Effector CD8-positive, alpha-beta T cell (primary cell): ENCODE measurements at regions not wholly inside any gene's neighbourhood (a gene's known extent, or its start where the extent isn't known, plus 50 kb on each side); places are given as distances from the start of the nearest gene placed in this dataset.

ENCODE experiments used
- DNase-seq: peaks from one replicate; lab custom pipeline; 2025; lab: John Stamatoyannopoulos, UW

GRCh38 chr22:26893173-26894110, 236.1 kb downstream of the MIAT start:
- no peak for DNase-seq

- DNase-seq: no peak
Observed at GRCh38 chr22:26894362-26894761, 237.0 kb downstream of the MIAT start.

DNA sequence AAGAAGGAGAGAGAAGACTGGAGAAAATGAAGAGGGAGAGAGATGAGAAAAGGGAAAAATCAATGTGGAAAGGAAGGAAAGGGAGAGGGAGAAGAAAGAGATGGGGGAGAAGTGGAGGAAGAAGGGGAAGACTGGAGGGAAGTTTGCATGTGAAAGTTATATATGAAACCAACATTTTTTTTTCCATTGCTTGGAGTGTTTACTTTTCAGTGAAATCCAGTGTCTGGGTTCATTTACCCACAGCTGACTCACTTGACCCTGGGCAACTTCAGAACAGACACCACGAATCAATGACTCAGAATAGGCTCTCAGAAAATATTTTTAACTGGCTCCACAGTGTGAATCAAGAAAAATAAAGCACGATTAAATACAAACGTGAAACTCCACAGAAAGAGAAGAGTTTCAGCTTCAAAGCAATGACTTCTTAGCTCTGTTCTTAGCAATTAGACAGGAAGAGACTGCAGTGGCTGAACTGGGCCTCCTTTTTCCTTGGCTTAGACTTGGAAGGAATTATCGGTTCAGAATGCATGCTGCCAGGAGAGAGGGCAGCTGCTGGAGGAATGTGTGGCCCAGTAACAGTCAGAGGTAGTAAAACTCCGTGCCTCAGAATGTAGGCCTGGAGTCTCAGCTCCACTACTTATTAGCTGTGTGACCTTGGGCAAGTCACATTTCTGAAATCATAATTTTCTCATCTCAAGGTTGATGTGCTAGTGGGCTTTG, 237.5 kb downstream of the MIAT start:
- no peak for DNase-seq

DNA sequence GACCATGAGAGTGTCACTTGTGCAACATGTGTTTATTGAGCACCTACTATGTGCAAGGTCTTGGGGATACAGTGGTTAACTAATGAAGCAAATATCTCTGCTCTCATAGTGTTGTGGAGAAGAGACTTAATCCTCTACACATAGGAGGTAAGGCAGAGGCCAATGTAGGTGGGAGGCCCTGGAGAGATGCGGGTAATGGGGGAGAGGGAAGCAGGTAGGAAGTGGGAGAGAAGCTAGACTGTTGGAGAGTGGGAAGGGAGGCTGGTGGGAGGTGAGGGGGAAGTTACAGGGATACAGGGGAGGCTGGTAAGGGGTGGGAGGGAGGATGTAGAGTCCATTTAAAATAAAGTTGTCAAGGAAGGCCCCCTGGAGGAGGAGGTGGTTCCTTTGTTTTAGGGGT, 240.0 kb downstream of the MIAT start:
- DNase-seq: no peak

DNA sequence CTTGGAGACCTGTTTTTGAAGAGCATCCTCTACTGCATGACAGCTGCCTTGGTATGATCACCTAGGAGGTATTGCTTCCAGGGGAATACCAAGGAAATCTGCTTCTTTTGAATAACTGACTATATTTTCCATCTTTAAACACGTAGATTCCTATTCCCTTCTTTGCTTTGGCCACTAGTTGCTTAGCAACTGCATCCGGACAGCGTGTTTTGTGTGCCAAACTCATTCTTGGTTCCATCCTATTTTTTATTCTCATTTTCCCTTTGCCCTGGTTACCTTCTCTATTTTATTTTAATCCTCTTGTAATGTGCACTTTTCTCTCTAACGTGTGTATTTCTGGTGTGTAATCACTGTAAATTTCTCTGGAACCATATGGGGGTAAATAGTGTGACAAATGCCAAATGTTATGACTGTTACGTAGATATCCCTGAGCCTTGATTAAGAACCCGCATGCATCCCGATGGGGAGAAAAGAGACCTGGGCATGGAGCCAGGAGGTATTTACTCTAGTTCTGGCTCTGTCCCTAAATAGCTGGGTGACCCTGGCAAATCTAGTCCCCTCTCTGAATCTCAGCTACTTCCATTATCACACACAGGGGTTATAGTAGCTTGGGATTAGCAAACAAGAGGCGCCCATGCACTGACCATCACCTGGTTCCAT, 241.7 kb downstream of the MIAT start:
- DNase-seq: no peak

DNA sequence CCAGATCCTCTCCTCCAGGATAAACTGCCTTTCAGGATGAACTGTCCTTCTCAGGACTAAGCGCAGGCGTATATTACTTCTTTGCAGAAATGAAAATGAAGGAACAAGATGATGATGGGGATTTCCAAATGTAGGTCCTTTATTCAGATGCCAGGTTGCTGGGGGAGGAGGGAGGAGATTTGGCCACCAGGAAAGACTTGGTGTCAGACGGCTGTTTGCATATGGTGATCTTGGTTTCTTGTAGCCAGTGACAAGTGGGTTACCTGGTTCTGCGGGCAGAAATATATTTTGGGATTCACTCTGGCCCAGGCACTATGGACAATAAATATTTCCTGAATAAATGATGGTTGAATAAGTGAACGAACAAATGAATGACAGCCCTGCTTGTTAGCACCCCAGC, 243.4 kb downstream of the MIAT start:
- DNase-seq: no peak

DNA sequence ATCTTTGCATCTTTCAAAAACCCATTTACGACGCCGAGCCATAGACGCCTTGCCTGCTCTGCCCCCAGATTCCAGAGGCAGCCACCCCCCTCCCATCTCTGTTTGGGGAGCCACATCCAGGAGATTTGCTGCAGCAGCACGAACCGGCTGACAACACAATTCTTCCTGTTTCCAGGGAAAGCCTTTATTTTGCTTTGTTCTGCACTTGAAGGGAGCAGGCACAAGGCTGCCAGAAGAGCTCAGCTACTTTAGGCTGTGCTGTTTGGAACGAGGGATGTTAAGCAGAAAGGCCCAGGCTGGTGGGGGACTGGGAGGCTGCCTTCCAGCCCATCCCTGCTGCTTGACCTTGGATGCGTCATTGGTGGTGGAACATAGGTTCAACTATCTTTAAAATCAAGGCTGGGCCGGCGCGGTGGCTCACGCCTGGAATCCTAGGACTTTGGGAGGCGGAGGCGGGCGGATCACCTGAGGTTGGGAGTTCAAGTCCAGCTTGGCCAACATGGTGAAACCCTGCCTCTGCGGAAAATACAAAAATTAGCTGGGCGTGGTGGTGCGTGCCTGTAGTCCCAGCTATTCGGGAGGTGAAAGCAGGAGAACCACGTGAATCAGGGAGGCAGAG, 243.9 kb downstream of the MIAT start:
- no peak for DNase-seq

- no peak for DNase-seq
Observed at GRCh38 chr22:26902401-26903029, 245.1 kb downstream of the MIAT start.

- DNase-seq: no peak
Observed at GRCh38 chr22:26903030-26903856, 245.9 kb downstream of the MIAT start.

DNA sequence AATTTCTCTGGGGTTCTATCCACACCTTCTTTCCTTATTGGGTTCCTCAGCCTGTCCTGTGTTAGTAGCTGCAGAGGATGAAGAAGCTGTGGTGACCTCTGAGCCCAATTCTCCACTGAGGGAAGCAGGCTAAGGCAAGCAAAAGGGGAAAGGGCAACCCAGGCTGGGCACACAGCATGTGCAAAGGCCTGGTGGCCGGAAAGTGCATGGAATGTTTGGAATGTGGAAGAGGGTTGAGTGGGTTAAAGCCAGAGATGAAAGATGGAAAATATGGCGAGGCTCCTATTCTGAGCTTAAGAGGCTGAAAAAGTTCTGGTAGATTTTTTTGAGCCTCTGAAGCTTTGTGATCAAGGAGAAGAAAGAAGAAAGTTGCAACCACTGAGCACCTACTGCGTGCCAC, 247.1 kb downstream of the MIAT start:
- no peak for DNase-seq

GRCh38 chr22:26905076-26905475, 247.7 kb downstream of the MIAT start:
- no peak for DNase-seq

GRCh38 chr22:26905640-26906039, 248.3 kb downstream of the MIAT start:
- no peak for DNase-seq

GRCh38 chr22:26906464-26906863, 249.1 kb downstream of the MIAT start:
- no peak for DNase-seq

DNA sequence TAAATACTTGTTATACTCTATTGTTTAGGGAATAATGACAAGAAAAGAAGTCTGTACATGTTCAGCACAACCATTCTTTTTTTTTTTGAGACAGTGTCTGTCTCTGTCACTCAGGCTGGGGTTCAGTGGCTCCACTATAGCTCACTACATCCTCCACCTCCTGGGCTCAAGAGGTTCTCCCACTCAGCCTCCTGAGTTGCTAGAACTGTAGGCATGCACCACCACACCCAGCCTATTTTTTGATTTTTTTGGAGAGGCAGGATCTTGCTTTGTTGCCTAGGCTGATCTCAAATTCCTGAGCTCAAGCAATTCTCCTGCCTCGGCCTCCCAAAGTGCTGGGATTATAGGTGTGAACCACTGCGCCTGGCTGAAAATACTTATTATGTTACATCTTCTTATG, 250.0 kb downstream of the MIAT start:
- DNase-seq: no peak

DNA sequence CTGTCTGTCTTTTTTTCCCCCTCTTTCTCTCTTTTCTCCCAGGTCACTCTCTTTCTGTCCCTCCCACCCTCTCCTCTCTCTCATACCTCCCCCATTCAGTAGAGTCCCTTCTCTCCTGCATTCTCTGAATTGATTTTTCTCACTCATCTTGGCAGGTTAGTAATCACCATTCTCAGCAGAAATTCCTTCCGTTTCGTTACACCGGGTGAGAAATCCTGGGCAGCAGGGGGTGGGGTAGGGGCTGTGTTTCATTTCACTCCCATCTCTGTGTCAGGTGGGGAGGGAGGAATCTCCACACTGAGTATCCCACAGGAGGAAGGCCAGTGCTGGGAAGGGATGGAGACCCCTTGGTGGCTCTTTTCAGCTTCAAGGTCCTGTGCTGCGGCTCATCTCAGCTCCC, 253.5 kb downstream of the MIAT start:
- no peak for DNase-seq

- no peak for DNase-seq
Observed at GRCh38 chr22:26912655-26913345, 255.4 kb downstream of the MIAT start.

DNA sequence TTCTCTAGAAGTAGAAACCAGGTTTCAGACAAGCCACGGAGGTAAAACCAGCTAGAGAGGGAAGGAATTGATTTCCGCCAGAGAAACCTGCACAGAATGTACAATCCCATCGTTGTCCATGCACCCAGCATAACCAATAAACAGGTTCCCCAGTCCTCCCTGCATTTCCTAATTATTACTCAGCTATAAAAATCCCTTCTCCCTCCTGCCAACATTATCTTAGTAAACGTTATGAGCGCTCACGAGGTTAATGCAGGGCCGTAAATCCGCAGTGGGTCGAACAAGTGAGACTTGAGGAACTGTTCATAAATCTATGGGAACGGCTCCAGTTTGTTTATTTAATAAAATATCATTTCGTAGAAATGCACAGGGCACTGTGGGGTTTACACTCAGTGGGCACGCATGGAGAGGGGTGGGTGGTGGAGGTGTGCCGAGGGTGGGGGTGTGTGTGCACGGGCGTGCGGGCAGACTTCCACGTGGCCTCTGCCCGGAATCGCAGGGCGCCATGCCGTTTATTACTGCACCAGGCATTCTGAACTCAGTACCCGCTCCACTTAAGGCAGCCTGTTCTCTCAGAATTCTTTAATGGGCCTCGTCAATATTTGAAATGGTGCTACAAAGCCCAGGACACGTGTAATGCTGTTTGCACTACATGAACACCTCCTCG, 257.3 kb downstream of the MIAT start:
- DNase-seq: no peak

DNA sequence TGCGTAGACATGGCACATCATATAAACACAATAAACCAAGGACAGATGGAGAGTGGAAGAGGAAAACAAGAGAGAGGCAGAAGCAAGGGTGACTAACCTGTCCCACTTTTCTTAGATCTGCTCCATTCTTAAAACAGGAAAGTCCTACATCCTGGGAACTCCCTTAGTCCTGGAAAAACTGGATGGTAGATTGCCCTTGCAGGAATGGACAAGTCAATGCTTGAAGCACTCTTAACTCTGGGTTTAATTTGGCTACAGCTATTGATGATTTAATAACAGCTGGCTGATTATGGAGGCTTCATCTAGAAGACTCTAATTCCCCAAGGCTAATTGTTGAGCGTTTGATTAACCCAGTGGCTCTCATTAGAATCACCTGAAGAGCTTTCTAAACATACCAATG, 258.8 kb downstream of the MIAT start:
- DNase-seq: no peak

DNA sequence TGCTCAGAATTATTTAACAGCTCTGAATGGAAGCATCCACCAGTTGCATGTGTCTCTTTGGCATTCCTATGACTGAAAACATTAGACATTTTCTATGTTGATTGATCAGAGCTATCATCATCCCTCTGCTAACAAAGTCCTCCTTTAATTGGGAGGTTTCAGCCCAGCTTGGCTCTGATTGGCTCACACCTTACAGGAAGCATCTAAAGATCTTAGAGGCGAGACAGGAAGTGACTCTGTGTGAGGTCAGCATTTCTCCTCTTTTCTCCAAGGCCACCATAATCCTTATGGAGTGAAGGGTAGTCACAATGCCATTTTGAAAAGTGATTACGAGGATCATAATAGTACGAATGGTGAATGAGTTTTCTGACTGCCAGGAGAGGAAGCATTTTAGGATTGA, 260.8 kb downstream of the MIAT start:
- DNase-seq: no peak

GRCh38 chr22:26921726-26922125, 264.3 kb downstream of the MIAT start:
- DNase-seq: no peak
